Ishikawa (cell line): ENCODE measurements at regions not wholly inside any gene's neighbourhood (a gene's known extent, or its start where the extent isn't known, plus 50 kb on each side); places are given as distances from the start of the nearest gene placed in this dataset.

Experiments
- CEBPB ChIP-seq: IDR thresholded peaks from 2 replicates; pipeline ENCODE4 v1.6.1; 2012
- CREB1 ChIP-seq: IDR thresholded peaks from 2 replicates; pipeline ENCODE4 v1.6.1; 2012; ENCODE audit warnings: low read depth
- EGR1 ChIP-seq: IDR thresholded peaks from 2 replicates; pipeline ENCODE4 v1.6.1; 2012
- EP300 ChIP-seq: IDR thresholded peaks from 2 replicates; pipeline ENCODE4 v1.6.1; 2012; ENCODE audit warnings: borderline replicate concordance
- FOXM1 ChIP-seq: IDR thresholded peaks from 2 replicates; pipeline ENCODE4 v1.6.1; 2012; ENCODE audit warnings: low read depth, borderline replicate concordance
- NFIC ChIP-seq: IDR thresholded peaks from 2 replicates; pipeline ENCODE4 v1.6.1; 2012
- RAD21 ChIP-seq: IDR thresholded peaks from 2 replicates; pipeline ENCODE4 v1.6.1; 2012; ENCODE audit warnings: low read depth
- TAF1 ChIP-seq: IDR thresholded peaks from 2 replicates; pipeline ENCODE4 v1.6.1; 2012; ENCODE audit warnings: low read depth, mild to moderate bottlenecking
- TCF12 ChIP-seq: IDR thresholded peaks from 2 replicates; pipeline ENCODE4 v1.6.1; 2012; ENCODE audit warnings: low read depth
- TEAD4 ChIP-seq: IDR thresholded peaks from 2 replicates; pipeline ENCODE4 v1.6.1; 2012
- YY1 ChIP-seq: IDR thresholded peaks from 2 replicates; pipeline ENCODE4 v1.6.1; 2012; ENCODE audit warnings: low read depth
- ZBTB7A ChIP-seq: IDR thresholded peaks from 2 replicates; pipeline ENCODE4 v1.6.1; 2012; ENCODE audit warnings: low read depth
- TF ChIP-seq, protein P1 (sequence below): IDR thresholded peaks from 2 replicates; pipeline ENCODE4 v1.6.1; 2012
- TF ChIP-seq, protein P2 (sequence below): IDR thresholded peaks from 2 replicates; pipeline ENCODE4 v1.6.1; 2012
- TF ChIP-seq, protein P3 (sequence below): IDR thresholded peaks from 2 replicates; pipeline ENCODE4 v1.6.1; 2012; ENCODE audit warnings: low read depth, mild to moderate bottlenecking

DNA sequence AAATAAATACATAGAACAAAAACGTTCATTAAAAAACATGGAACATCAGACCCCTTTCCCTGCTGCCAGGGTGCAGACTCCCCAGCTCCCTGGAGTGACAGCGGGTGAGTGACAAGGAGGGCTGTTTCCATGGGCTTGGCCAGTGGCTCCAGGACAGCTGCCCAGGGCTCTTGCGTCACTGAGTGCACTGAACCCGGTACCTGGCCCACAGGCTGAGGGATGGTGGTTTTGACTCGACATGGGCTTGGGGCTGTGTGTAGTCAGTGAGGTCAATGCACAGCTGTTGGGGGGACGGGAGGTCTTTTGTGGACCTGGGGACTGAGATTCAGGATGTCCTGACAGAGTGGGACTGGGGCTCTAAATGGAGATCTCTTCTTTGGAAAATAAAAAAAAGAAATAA is 142.1 kb upstream of the B3GAT1 start:
- TF ChIP-seq, protein P1, sequence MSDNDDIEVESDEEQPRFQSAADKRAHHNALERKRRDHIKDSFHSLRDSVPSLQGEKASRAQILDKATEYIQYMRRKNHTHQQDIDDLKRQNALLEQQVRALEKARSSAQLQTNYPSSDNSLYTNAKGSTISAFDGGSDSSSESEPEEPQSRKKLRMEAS = no peak
- no peak for TF ChIP-seq YY1
- no peak for TF ChIP-seq TAF1
- TF ChIP-seq CREB1 = no peak
- TF ChIP-seq TCF12 = no peak
- TF ChIP-seq, protein P2, sequence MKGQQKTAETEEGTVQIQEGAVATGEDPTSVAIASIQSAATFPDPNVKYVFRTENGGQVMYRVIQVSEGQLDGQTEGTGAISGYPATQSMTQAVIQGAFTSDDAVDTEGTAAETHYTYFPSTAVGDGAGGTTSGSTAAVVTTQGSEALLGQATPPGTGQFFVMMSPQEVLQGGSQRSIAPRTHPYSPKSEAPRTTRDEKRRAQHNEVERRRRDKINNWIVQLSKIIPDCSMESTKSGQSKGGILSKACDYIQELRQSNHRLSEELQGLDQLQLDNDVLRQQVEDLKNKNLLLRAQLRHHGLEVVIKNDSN = no peak
- TF ChIP-seq TEAD4 = no peak
- no peak for TF ChIP-seq CEBPB
- no peak for TF ChIP-seq ZBTB7A
- TF ChIP-seq, protein P3, sequence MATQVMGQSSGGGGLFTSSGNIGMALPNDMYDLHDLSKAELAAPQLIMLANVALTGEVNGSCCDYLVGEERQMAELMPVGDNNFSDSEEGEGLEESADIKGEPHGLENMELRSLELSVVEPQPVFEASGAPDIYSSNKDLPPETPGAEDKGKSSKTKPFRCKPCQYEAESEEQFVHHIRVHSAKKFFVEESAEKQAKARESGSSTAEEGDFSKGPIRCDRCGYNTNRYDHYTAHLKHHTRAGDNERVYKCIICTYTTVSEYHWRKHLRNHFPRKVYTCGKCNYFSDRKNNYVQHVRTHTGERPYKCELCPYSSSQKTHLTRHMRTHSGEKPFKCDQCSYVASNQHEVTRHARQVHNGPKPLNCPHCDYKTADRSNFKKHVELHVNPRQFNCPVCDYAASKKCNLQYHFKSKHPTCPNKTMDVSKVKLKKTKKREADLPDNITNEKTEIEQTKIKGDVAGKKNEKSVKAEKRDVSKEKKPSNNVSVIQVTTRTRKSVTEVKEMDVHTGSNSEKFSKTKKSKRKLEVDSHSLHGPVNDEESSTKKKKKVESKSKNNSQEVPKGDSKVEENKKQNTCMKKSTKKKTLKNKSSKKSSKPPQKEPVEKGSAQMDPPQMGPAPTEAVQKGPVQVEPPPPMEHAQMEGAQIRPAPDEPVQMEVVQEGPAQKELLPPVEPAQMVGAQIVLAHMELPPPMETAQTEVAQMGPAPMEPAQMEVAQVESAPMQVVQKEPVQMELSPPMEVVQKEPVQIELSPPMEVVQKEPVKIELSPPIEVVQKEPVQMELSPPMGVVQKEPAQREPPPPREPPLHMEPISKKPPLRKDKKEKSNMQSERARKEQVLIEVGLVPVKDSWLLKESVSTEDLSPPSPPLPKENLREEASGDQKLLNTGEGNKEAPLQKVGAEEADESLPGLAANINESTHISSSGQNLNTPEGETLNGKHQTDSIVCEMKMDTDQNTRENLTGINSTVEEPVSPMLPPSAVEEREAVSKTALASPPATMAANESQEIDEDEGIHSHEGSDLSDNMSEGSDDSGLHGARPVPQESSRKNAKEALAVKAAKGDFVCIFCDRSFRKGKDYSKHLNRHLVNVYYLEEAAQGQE = no peak
- TF ChIP-seq EP300 = no peak
- TF ChIP-seq NFIC = no peak

DNA sequence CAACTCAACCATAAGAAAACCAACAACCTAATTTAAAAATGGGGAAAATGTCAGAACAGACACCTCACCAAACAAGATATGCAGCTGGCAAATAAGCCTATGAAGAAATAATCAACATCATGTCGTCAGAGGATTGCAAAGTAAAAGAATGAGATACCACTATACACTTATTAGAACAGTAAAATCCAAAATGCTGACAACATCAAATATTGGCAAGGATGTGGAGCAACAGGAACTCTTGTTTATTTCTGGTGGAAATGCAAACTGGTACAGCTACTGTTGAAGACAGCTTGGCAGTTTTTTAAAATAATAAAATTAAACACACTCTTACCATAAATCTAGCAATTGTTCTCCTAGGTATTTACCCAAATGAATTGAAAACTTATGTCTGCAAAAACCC is 140.7 kb upstream of the B3GAT1 start:
- TF ChIP-seq CEBPB (no peak), RAD21 (no peak), TEAD4 (no peak), EGR1 (no peak), CREB1 (no peak), ZBTB7A (no peak), FOXM1 (no peak), NFIC (no peak), TAF1 (no peak), EP300 (no peak)
- TF ChIP-seq, protein P2 = no peak
- TF ChIP-seq, protein P1 = no peak
- TF ChIP-seq, protein P3 = no peak

DNA sequence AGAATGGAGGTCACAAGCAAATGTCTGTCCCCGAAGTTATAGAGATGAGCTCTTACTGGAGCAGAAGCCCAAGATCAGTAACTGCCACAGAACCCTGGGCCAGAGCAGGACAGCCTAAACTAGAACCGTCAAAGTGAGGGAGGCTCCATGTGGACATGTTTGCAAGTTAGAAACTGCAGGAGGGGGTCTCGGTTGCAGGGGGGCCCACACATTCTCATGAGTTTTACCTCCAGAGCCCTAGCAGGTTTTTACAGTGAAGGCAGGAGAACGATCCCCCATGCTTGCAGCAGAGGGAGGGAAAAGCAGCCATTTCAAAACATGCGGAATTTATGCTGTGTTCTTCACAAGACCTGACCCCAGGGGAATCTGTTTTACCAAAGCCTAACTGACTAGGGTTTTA is 133.5 kb upstream of the B3GAT1 start:
- TF ChIP-seq, protein P1 = no peak
- no peak for TF ChIP-seq TEAD4
- no peak for TF ChIP-seq YY1

DNA sequence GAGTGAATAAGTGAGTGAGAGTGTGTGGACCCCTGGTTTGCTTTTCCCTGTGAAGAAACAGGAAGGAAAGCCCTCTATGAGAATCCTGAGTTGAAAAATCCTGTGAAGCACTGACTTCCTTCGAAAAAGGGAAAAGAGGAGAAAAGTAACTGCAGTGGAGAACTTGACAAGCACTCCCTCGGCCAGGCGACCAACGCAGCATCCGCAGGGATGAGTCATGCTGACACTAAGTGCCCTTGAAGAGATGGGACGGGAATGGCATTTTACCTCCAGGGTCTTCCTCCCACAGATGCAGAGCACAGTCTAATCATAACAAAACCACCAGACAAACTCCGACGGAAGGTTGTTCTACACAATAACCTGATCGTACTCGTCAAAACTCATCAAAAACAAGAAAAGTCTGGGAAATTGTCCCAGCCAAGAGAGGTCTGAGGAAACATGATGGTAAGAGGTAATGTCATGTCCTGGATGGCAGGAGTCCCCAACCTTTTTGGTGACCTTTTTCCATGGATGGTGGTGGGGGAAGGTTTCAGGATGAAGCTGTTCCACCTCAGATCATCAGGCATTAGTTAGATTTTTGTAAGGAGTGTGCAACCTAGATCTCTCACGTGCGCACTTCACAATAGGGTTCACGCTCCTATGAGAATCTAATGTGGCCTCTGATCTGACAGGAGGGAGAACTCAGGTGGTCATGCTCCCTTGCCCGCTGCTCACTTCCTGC is 132.2 kb upstream of the B3GAT1 start:
- TF ChIP-seq FOXM1 (no peak), CREB1 (no peak), RAD21 (no peak), CEBPB (no peak), EP300 (no peak)
- TF ChIP-seq, protein P3 = no peak
- TF ChIP-seq, protein P2 = no peak
